ENCODE measurements at regions not wholly inside any gene's neighbourhood (a gene's known extent, or its start where the extent isn't known, plus 50 kb on each side); places are given as distances from the start of the nearest gene placed in this dataset.

- no peak for TF ChIP-seq CTCF (IDR thresholded peaks at IDR 0.05)
- ATAC-seq (no peak), DNase-seq (no peak)
- H3K27me3 ChIP-seq: no peaks in the 10 kb centered on the region
- no peak overlapping the region for H3K4me3 ChIP-seq
- intact Hi-C loops (cut with DNase I): no loop called here
- H3K9me3 ChIP-seq: no peaks in the 10 kb centered on the region
- 63 to 77% methylated on average over 1 of the region's 1 CpG for WGBS, 2 donors
- peaks cover 0 to 3% (median 0%) of the 10 kb centered on the region in 9 donors for H3K4me1 ChIP-seq
- H3K36me3 ChIP-seq: no peaks in the 10 kb centered on the region
- H3K27ac ChIP-seq: no peak overlapping the region
Observed at GRCh38 chr3:150135287-150135721, 164.6 kb upstream of the PFN2 start.

GRCh38 chr3:150133293-150133692 lies 162.6 kb upstream of the PFN2 start:
- WGBS, 2 donors: 54 to 66% methylated on average over 2 of the region's 2 CpGs
- intact Hi-C loops (cut with DNase I): no loop called here

GRCh38 chr3:150132101-150132749 lies 161.5 kb upstream of the PFN2 start:
- intact Hi-C loops (cut with DNase I): no loop called here
- H3K9me3 ChIP-seq: no peaks in the 10 kb centered on the region
- H3K4me3 ChIP-seq: no peak overlapping the region
- WGBS, 2 donors: 73 to 77% methylated on average over 6 of the region's 6 CpGs
- H3K36me3 ChIP-seq: no peaks in the 10 kb centered on the region
- no peak for ATAC-seq
- H3K4me1 ChIP-seq: peaks cover 0 to 3% (median 0%) of the 10 kb centered on the region in 9 donors
- H3K27ac ChIP-seq: no peak overlapping the region
- no peaks in the 10 kb centered on the region for H3K27me3 ChIP-seq
- DNase-seq: no peak
- TF ChIP-seq CTCF (IDR thresholded peaks at IDR 0.05): no peak

More at GRCh38 chr3:150133293-150133692, 162.6 kb upstream of the PFN2 start:
- H3K27me3 ChIP-seq: no peaks in the 10 kb centered on the region
- H3K4me1 ChIP-seq: peaks cover 0 to 3% (median 0%) of the 10 kb centered on the region in 9 donors
- H3K27ac ChIP-seq: no peak overlapping the region
- no peak overlapping the region for H3K4me3 ChIP-seq
- TF ChIP-seq CTCF (IDR thresholded peaks at IDR 0.05): no peak
- no peak for DNase-seq
- no peak for ATAC-seq
- H3K9me3 ChIP-seq: no peaks in the 10 kb centered on the region
- no peaks in the 10 kb centered on the region for H3K36me3 ChIP-seq

GRCh38 chr3:150131663-150132062 lies 161.0 kb upstream of the PFN2 start:
- Histone ChIP-seq H3K36me3 (no peaks in the 10 kb centered on the region), H3K9me3 (no peaks in the 10 kb centered on the region), H3K4me1 (peaks cover 0 to 3% (median 0%) of the 10 kb centered on the region in 9 donors), H3K27ac (no peak overlapping the region), H3K27me3 (no peaks in the 10 kb centered on the region), H3K4me3 (no peak overlapping the region)
- DNase-seq (no peak), ATAC-seq (no peak)
- no peak for TF ChIP-seq CTCF (IDR thresholded peaks at IDR 0.05)
- intact Hi-C loops (cut with DNase I): no loop called here
- WGBS, 2 donors: 85 to 86% methylated on average over 3 of the region's 3 CpGs
